ENCODE measurements at regions not wholly inside any gene's neighbourhood (a gene's known extent, or its start where the extent isn't known, plus 50 kb on each side); places are given as distances from the start of the nearest gene placed in this dataset.

DNA sequence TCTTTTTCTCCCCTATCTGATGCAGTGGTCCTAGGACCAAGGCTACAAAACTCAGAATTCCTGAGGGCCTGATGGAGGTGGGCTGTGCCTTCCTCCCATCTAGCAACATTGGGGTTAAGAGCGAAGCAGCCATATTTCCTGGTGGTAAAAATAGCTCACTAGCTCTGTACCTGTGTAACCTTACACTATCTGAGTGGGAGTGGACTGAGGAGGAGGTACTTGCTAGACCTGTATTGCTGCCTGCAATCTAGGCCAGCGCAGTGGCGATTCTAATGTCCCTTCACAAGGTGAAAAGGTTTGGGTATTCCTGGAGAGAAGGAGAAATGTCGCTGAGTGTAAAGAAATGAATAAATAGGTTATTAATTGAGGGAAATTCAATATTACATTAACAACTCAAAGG lies 80.2 kb upstream of the LIFR start:
- TF ChIP-seq, protein P1, sequence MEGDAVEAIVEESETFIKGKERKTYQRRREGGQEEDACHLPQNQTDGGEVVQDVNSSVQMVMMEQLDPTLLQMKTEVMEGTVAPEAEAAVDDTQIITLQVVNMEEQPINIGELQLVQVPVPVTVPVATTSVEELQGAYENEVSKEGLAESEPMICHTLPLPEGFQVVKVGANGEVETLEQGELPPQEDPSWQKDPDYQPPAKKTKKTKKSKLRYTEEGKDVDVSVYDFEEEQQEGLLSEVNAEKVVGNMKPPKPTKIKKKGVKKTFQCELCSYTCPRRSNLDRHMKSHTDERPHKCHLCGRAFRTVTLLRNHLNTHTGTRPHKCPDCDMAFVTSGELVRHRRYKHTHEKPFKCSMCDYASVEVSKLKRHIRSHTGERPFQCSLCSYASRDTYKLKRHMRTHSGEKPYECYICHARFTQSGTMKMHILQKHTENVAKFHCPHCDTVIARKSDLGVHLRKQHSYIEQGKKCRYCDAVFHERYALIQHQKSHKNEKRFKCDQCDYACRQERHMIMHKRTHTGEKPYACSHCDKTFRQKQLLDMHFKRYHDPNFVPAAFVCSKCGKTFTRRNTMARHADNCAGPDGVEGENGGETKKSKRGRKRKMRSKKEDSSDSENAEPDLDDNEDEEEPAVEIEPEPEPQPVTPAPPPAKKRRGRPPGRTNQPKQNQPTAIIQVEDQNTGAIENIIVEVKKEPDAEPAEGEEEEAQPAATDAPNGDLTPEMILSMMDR (IDR thresholded peaks at IDR 0.05): no peak
- TF ChIP-seq ZFX (IDR thresholded peaks at IDR 0.05; ENCODE audit: borderline replicate concordance): no peak
